GM12878 (cell line): ENCODE measurements at regions not wholly inside any gene's neighbourhood (a gene's known extent, or its start where the extent isn't known, plus 50 kb on each side); places are given as distances from the start of the nearest gene placed in this dataset.

Source experiments
- ATAC-seq: fragments of 200-7000 bp; cut with Tn5 transposase; 3 replicates; pipeline ENCODE4 v1.9.1; 2020; ENCODE audit warnings: mild to moderate bottlenecking, moderate library complexity
- BruUV-seq: library from RNA; stranded (reverse); fragments of 400-500 nt; replicated peaks from 2 replicates; lab custom pipeline; 2021; lab: Mats Ljungman, UMichigan
- CTCF ChIA-PET: fragments of 300-600 bp; sonication (Branson Sonifier 250); formaldehyde crosslinking; extraction: SDS; loops from one replicate; lab custom pipeline; 2021; ENCODE audit warnings: inconsistent platforms; lab: Yijun Ruan, JAX
- POLR2A ChIA-PET: fragments of 350-600 bp; formaldehyde crosslinking; extraction: SDS; loops from one replicate; lab custom pipeline; 2021; ENCODE audit warnings: inconsistent platforms; lab: Charles Lee
- RAD21 ChIA-PET: fragments of 300-600 bp; sonication (Branson Sonifier 250); formaldehyde crosslinking; loops from one replicate; lab custom pipeline; 2023; ENCODE audit warnings: antibody characterized with exemption; ENCODE audit not compliant: unreplicated experiment; lab: Charles Lee
- SMC1A ChIA-PET: fragments of 300-600 bp; sonication (Branson Sonifier 250); formaldehyde crosslinking; loops from one replicate; lab custom pipeline; 2023; ENCODE audit not compliant: unreplicated experiment, uncharacterized antibody; lab: Charles Lee
- DNase-seq: peaks from one replicate; pipeline ENCODE4 v3.0.0-alpha.2; 2011; ENCODE audit warnings: low read depth, low spot score
- FAIRE-seq: peaks from 3 replicates; lab custom pipeline; 2011; peaks lifted over from hg19 to GRCh38; lab: Jason Lieb, UNC
- H2AFZ ChIP-seq: 2 replicates; pipeline ENCODE4 v1.6.0; 2011; ENCODE audit warnings: low read depth, low read length, control low read depth; ENCODE audit not compliant: control insufficient read depth
- H3K27ac ChIP-seq: 2 replicates; pipeline ENCODE4 v1.5.1; 2011; ENCODE audit warnings: control low read depth; ENCODE audit not compliant: control insufficient read depth, insufficient read depth
- H3K27me3 ChIP-seq, 2 experiments: replicated peaks in 1 of 2; 2 replicates each; pipeline versions ENCODE4 v1.6.0 to v1.6.1; 2011; ENCODE audit warnings: low read length in 1 of 2; ENCODE audit not compliant: control insufficient read depth in 2 of 2, insufficient read depth in 2 of 2
- H3K36me3 ChIP-seq, 2 experiments: 2 replicates each; pipeline ENCODE4 v1.5.1; 2011; ENCODE audit warnings: low read length in 1 of 2; ENCODE audit not compliant: control insufficient read depth in 2 of 2, insufficient read depth in 2 of 2
- H3K4me1 ChIP-seq: 2 replicates; pipeline ENCODE4 v1.6.1; 2011; ENCODE audit warnings: mild to moderate bottlenecking, low read length, moderate library complexity, mixed read lengths; ENCODE audit not compliant: control insufficient read depth, insufficient read depth
- H3K4me2 ChIP-seq: 2 replicates; pipeline ENCODE4 v1.6.0; 2011; ENCODE audit warnings: control low read depth; ENCODE audit not compliant: control insufficient read depth, insufficient read depth
- H3K4me3 ChIP-seq: fragments of 200-600 bp; sonication (generic); 2 replicates; pipeline ENCODE4 v1.5.1; 2016
- H3K79me2 ChIP-seq: 2 replicates; pipeline ENCODE4 v1.6.0; 2011; ENCODE audit warnings: low read length; ENCODE audit not compliant: control insufficient read depth, insufficient read depth
- H3K9ac ChIP-seq: 2 replicates; pipeline ENCODE4 v1.8.0; 2011; ENCODE audit warnings: low read length, control low read depth, mixed read lengths; ENCODE audit not compliant: control insufficient read depth, insufficient read depth
- H3K9me3 ChIP-seq: replicated peaks from 3 replicates; pipeline ENCODE4 v1.5.1; 2011; ENCODE audit warnings: mild to moderate bottlenecking, low read length; ENCODE audit not compliant: control insufficient read depth, insufficient read depth
- H4K20me1 ChIP-seq: 2 replicates; pipeline ENCODE4 v1.6.0; 2011; ENCODE audit not compliant: control insufficient read depth, insufficient read depth
- EGR1 ChIP-seq, 2 experiments: IDR thresholded peaks; 1 replicate in 1 of 2; 2 replicates in 1 of 2; pipeline ENCODE4 v1.6.1; 2011 to 2012; ENCODE audit warnings: low read depth in 2 of 2, low read length in 2 of 2, borderline replicate concordance in 1 of 2, mild to moderate bottlenecking in 1 of 2, moderate library complexity in 1 of 2
- MEF2A ChIP-seq: IDR thresholded peaks from 2 replicates; pipeline ENCODE4 v1.6.1; 2011; ENCODE audit warnings: low read depth, mild to moderate bottlenecking, low read length, moderate library complexity; ENCODE audit not compliant: insufficient read depth
- NFYB ChIP-seq: IDR thresholded peaks from 2 replicates; pipeline ENCODE4 v1.6.1; 2011; ENCODE audit warnings: low read depth, mild to moderate bottlenecking, low read length, improper control_type of control experiment, moderate library complexity; ENCODE audit not compliant: insufficient read depth
- RB1 ChIP-seq: fragments of 450-650 bp; formaldehyde crosslinking; IDR thresholded peaks from 2 replicates; pipeline ENCODE4 v1.6.1; 2017; ENCODE audit warnings: mild to moderate bottlenecking, borderline replicate concordance
- SUPT20H ChIP-seq: IDR thresholded peaks from 2 replicates; pipeline ENCODE4 v1.6.1; 2011; ENCODE audit warnings: low read depth, mild to moderate bottlenecking, low read length, moderate library complexity, borderline replicate concordance; ENCODE audit not compliant: control insufficient read depth
- SUZ12 ChIP-seq: fragments of 200-600 bp; sonication (generic); IDR thresholded peaks from one replicate; pipeline ENCODE4 v1.6.1; 2018; ENCODE audit warnings: antibody characterized with exemption, mild to moderate bottlenecking; ENCODE audit not compliant: unreplicated experiment
- TCF12 ChIP-seq: IDR thresholded peaks from 2 replicates; pipeline ENCODE4 v1.6.1; 2011; ENCODE audit warnings: low read depth, mild to moderate bottlenecking, low read length
- YBX1 ChIP-seq: fragments of 450-650 bp; IDR thresholded peaks from 2 replicates; pipeline ENCODE4 v1.6.1; 2016; ENCODE audit warnings: antibody characterized with exemption
- WGBS: methylation state at CpG from one replicate; pipeline ENCODE4 v1.1.6; 2016; ENCODE audit warnings: low lambda C conversion rate; ENCODE audit not compliant: insufficient replicate concordance, insufficient coverage; ENCODE audit errors: missing lambda C conversion rate; 5-methylcytosine and 5-hydroxymethylcytosine counted together
- in situ Hi-C: fragments of 300-500 bp; cut with MboI; formaldehyde crosslinking; loops from 9 replicates; pipeline ENCODE4 v1.14.3; 2018; ENCODE audit warnings: mixed read lengths
- intact Hi-C: fragments of 100-400 bp; cut with micrococcal nuclease; formaldehyde crosslinking; loops from one replicate; pipeline ENCODE4 v1.14.2; 2022; ENCODE audit not compliant: unreplicated experiment
- TF ChIP-seq, protein P1 (sequence below): fragments of 450-650 bp; IDR thresholded peaks from 2 replicates; pipeline ENCODE4 v1.6.1; 2018; ENCODE audit warnings: mild to moderate bottlenecking, low read depth, moderate library complexity; ENCODE audit not compliant: partially characterized antibody
- TF ChIP-seq, protein P2 (sequence below): IDR thresholded peaks from 2 replicates; pipeline ENCODE4 v1.6.1; 2012; ENCODE audit warnings: low read depth, low read length, improper control_type of control experiment
- TF ChIP-seq, protein P3 (sequence below): fragments of 450-650 bp; formaldehyde crosslinking; IDR thresholded peaks from 2 replicates; pipeline ENCODE4 v1.5.0; 2022; ENCODE audit warnings: mild to moderate bottlenecking, missing genetic modification characterization
- TF ChIP-seq, protein P4 (sequence below): fragments of 450-650 bp; IDR thresholded peaks from 2 replicates; pipeline ENCODE4 v1.6.1; 2016; ENCODE audit warnings: mild to moderate bottlenecking
- TF ChIP-seq, protein P5 (sequence below): IDR thresholded peaks from 2 replicates; pipeline ENCODE4 v1.6.1; 2011; ENCODE audit warnings: borderline replicate concordance, low read depth, mild to moderate bottlenecking, moderate library complexity, low read length; ENCODE audit not compliant: insufficient read depth, poor library complexity, severe bottlenecking

DNA sequence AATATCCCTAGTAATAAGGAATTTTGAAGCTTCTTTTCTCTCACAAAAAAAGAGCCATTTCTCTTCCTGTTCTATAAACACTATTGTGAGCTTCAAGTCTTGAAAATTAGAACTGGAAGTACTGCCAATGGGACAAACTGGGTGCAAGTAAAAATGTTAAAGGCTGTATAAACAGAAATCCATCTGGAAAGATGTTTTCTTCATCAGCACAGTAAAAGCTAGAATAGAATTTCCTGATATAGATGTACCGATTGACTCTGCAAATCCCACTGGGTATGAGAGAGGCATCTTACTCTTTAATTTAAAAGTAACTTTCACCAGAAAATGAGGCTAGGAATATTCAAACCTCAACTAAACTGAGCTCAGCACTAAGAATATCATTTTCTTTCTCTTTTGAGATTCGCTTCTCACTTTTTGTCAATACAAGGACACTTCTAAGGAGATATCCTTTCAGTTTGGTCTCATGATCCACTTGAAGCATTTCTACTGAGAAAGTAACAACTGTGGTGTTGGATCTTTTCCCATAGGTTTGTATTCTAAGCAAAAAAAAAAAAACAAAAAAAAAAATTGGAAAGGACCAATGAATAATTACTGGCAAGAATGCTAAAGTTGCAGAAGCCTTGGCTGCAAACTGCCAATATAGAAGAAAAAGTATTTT is 169.0 kb upstream of the PRDM1 start:
- Histone ChIP-seq H2AFZ (no peak overlapping the region), H4K20me1 (no peaks in the 10 kb centered on the region), H3K9me3 (no peaks in the 10 kb centered on the region), H3K4me3 (no peak overlapping the region), H3K4me1 (no peaks in the 10 kb centered on the region), H3K79me2 (no peaks in the 10 kb centered on the region), H3K36me3 (no peaks in the 10 kb centered on the region), H3K9ac (no peak overlapping the region), H3K27me3 (peaks cover 0 to 1% of the 10 kb centered on the region in 2 experiments; a peak in 1 of 4 replicates), H3K4me2 (no peak overlapping the region), H3K27ac (no peak overlapping the region)
- intact Hi-C loops: no loop called here
- POLR2A ChIA-PET: no interaction called here
- CTCF ChIA-PET: interaction anchor here (1.0 kb wide), 1 partner anchor 19 kb away, joined by 3 read pairs; no protein-coding TSS in a partner anchor
- 50% methylated on average over 2 of the region's 2 CpGs for WGBS
- ATAC-seq: no peak
- DNase-seq: no peak
- no TSS peak for BruUV-seq
- FAIRE-seq: no peak
- SMC1A ChIA-PET: interaction anchor here (0.7 to 1.0 kb wide), 3 partner anchors 15 to 430 kb away, joined by 3 read pairs; no protein-coding TSS in a partner anchor
- RAD21 ChIA-PET: no interaction called here
- in situ Hi-C loops: no loop called here
- TF ChIP-seq SUPT20H (no peak), YBX1 (no peak), EGR1 (IDR thresholded peaks at IDR 0.05; ENCODE audit: borderline replicate concordance in 1 of 2, low read depth in 2 of 2, low read length in 2 of 2) (no peak), SUZ12 (no peak), NFYB (no peak), RB1 (no peak), TCF12 (no peak), MEF2A (no peak)
- TF ChIP-seq, protein P1, sequence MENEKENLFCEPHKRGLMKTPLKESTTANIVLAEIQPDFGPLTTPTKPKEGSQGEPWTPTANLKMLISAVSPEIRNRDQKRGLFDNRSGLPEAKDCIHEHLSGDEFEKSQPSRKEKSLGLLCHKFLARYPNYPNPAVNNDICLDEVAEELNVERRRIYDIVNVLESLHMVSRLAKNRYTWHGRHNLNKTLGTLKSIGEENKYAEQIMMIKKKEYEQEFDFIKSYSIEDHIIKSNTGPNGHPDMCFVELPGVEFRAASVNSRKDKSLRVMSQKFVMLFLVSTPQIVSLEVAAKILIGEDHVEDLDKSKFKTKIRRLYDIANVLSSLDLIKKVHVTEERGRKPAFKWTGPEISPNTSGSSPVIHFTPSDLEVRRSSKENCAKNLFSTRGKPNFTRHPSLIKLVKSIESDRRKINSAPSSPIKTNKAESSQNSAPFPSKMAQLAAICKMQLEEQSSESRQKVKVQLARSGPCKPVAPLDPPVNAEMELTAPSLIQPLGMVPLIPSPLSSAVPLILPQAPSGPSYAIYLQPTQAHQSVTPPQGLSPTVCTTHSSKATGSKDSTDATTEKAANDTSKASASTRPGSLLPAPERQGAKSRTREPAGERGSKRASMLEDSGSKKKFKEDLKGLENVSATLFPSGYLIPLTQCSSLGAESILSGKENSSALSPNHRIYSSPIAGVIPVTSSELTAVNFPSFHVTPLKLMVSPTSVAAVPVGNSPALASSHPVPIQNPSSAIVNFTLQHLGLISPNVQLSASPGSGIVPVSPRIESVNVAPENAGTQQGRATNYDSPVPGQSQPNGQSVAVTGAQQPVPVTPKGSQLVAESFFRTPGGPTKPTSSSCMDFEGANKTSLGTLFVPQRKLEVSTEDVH: no peak
- TF ChIP-seq, protein P2, sequence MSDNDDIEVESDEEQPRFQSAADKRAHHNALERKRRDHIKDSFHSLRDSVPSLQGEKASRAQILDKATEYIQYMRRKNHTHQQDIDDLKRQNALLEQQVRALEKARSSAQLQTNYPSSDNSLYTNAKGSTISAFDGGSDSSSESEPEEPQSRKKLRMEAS: no peak
- TF ChIP-seq, protein P3, sequence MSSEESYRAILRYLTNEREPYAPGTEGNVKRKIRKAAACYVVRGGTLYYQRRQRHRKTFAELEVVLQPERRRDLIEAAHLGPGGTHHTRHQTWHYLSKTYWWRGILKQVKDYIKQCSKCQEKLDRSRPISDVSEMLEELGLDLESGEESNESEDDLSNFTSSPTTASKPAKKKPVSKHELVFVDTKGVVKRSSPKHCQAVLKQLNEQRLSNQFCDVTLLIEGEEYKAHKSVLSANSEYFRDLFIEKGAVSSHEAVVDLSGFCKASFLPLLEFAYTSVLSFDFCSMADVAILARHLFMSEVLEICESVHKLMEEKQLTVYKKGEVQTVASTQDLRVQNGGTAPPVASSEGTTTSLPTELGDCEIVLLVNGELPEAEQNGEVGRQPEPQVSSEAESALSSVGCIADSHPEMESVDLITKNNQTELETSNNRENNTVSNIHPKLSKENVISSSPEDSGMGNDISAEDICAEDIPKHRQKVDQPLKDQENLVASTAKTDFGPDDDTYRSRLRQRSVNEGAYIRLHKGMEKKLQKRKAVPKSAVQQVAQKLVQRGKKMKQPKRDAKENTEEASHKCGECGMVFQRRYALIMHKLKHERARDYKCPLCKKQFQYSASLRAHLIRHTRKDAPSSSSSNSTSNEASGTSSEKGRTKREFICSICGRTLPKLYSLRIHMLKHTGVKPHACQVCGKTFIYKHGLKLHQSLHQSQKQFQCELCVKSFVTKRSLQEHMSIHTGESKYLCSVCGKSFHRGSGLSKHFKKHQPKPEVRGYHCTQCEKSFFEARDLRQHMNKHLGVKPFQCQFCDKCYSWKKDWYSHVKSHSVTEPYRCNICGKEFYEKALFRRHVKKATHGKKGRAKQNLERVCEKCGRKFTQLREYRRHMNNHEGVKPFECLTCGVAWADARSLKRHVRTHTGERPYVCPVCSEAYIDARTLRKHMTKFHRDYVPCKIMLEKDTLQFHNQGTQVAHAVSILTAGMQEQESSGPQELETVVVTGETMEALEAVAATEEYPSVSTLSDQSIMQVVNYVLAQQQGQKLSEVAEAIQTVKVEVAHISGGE (CRISPR knock-in tag): no peak
- TF ChIP-seq, protein P4, sequence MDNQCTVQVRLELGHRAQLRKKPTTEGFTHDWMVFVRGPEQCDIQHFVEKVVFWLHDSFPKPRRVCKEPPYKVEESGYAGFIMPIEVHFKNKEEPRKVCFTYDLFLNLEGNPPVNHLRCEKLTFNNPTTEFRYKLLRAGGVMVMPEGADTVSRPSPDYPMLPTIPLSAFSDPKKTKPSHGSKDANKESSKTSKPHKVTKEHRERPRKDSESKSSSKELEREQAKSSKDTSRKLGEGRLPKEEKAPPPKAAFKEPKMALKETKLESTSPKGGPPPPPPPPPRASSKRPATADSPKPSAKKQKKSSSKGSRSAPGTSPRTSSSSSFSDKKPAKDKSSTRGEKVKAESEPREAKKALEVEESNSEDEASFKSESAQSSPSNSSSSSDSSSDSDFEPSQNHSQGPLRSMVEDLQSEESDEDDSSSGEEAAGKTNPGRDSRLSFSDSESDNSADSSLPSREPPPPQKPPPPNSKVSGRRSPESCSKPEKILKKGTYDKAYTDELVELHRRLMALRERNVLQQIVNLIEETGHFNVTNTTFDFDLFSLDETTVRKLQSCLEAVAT: no peak
- TF ChIP-seq, protein P5, sequence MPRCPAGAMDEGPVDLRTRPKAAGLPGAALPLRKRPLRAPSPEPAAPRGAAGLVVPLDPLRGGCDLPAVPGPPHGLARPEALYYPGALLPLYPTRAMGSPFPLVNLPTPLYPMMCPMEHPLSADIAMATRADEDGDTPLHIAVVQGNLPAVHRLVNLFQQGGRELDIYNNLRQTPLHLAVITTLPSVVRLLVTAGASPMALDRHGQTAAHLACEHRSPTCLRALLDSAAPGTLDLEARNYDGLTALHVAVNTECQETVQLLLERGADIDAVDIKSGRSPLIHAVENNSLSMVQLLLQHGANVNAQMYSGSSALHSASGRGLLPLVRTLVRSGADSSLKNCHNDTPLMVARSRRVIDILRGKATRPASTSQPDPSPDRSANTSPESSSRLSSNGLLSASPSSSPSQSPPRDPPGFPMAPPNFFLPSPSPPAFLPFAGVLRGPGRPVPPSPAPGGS: no peak
